Stomach (tissue), 8 donors: ENCODE measurements at regions not wholly inside any gene's neighbourhood (a gene's known extent, or its start where the extent isn't known, plus 50 kb on each side); places are given as distances from the start of the nearest gene placed in this dataset.

Experiments used
- DNase-seq, 2 donors: peaks; one replicate each; pipeline versions ENCODE4 v3.0.0 to v3.0.0-alpha.2; 2013 to 2019
- H3K27ac ChIP-seq, 5 donors: fragments of 200-600 bp in 4 of 5; sonication (generic) in 4 of 5; one replicate each; pipeline ENCODE4 v1.5.1; 2013 to 2019; ENCODE audit warnings: mild to moderate bottlenecking in 1 of 5, moderate library complexity in 1 of 5
- H3K27me3 ChIP-seq, 3 donors: fragments of 200-600 bp; sonication (generic); one replicate each; pipeline ENCODE4 v1.5.1; 2017 to 2019; ENCODE audit warnings: mixed run types in 1 of 3
- H3K36me3 ChIP-seq, 4 donors: fragments of 200-600 bp; sonication (generic); 1 replicate in 3 of 4; 2 replicates in 1 of 4; pipeline ENCODE4 v1.5.1; 2016 to 2019
- H3K4me1 ChIP-seq, 4 donors: fragments of 200-600 bp; sonication (generic); one replicate each; pipeline ENCODE4 v1.5.1; 2016 to 2019
- H3K4me3 ChIP-seq, 4 donors: fragments of 200-600 bp; sonication (generic) in 3 of 4; one replicate each; pipeline ENCODE4 v1.5.1; 2016 to 2019; ENCODE audit warnings: mild to moderate bottlenecking in 1 of 4
- H3K9me3 ChIP-seq, 4 donors: fragments of 200-600 bp; sonication (generic); one replicate each; pipeline ENCODE4 v1.5.1; 2016 to 2019
- EP300 ChIP-seq: sonication (generic); formaldehyde crosslinking; IDR thresholded peaks from one replicate; pipeline ENCODE4 v1.6.1; 2017; ENCODE audit warnings: antibody characterized with exemption
- POLR2A ChIP-seq, 4 donors: fragments of 450-650 bp; IDR thresholded peaks; one replicate each; pipeline ENCODE4 v1.6.1; 2016; ENCODE audit warnings: antibody characterized with exemption in 4 of 4, control low read depth in 2 of 4, mild to moderate bottlenecking in 1 of 4, moderate library complexity in 1 of 4
- POLR2AphosphoS5 ChIP-seq, 3 donors: sonication (generic); formaldehyde crosslinking; IDR thresholded peaks; one replicate each; pipeline ENCODE4 v1.6.1; 2016; ENCODE audit warnings: antibody characterized with exemption in 3 of 3
- WGBS, 5 donors: extraction: QIAGEN DNeasy Blood & Tissue Kit in 3 of 5; methylation state at CpG; one replicate each; pipeline versions ENCODE4 v1.1.5 to v1.1.7; 2013 to 2018; 5-methylcytosine and 5-hydroxymethylcytosine counted together
- intact Hi-C: fragments of 100-400 bp; cut with DNase I; formaldehyde crosslinking; loops from one replicate; pipeline ENCODE4 v1.15.1; 2023; ENCODE audit warnings: low total_unique reads
- TF ChIP-seq, protein P1 (sequence below), 7 experiments: fragments of 450-650 bp in 4 of 7; fragments of 200-600 bp in 3 of 7; sonication (generic) in 3 of 7; IDR thresholded peaks; one replicate each; pipeline ENCODE4 v1.5.1; 2016 to 2019; ENCODE audit warnings: antibody characterized with exemption in 7 of 7, control low read depth in 2 of 7, mild to moderate bottlenecking in 1 of 7
- donor health status: healthy with polysubstance abuse.
- donor health status: Bipolar disorder and iron deficiency.
- donor health status: healthy.

DNA sequence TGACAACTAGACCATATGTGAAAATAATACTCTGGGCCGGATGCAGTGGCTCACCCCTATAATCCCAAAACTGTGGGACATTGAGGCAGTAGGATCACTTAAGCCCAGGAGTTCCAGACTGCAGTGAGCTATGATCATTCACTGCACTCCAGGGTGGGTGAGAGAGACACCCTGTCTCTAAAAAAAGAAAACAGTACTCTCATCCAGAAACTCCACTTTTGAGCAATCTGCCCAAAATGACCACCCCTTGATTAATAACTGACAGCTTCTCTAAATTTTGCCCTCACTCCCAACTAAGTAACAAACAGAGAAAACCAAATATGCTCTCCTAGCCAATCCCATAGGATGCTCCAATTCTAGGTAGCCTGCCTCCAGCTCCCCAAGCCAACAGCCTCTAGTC lies 62.5 kb upstream of the AKR1E2 start:
- Histone ChIP-seq H3K4me1 (peaks cover 0 to 8% (median 0%) of the 10 kb centered on the region in 4 donors), H3K9me3 (no peaks in the 10 kb centered on the region), H3K27me3 (no peaks in the 10 kb centered on the region), H3K36me3 (no peaks in the 10 kb centered on the region), H3K27ac (no peak overlapping the region), H3K4me3 (no peak overlapping the region)
- TF ChIP-seq POLR2A (IDR thresholded peaks at IDR 0.05) (no peak), EP300 (no peak), POLR2AphosphoS5 (IDR thresholded peaks at IDR 0.05) (no peak)
- TF ChIP-seq, protein P1, sequence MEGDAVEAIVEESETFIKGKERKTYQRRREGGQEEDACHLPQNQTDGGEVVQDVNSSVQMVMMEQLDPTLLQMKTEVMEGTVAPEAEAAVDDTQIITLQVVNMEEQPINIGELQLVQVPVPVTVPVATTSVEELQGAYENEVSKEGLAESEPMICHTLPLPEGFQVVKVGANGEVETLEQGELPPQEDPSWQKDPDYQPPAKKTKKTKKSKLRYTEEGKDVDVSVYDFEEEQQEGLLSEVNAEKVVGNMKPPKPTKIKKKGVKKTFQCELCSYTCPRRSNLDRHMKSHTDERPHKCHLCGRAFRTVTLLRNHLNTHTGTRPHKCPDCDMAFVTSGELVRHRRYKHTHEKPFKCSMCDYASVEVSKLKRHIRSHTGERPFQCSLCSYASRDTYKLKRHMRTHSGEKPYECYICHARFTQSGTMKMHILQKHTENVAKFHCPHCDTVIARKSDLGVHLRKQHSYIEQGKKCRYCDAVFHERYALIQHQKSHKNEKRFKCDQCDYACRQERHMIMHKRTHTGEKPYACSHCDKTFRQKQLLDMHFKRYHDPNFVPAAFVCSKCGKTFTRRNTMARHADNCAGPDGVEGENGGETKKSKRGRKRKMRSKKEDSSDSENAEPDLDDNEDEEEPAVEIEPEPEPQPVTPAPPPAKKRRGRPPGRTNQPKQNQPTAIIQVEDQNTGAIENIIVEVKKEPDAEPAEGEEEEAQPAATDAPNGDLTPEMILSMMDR (IDR thresholded peaks at IDR 0.05): no peak
- no peak for DNase-seq
- WGBS, 5 donors: 70 to 100% (median 96%) methylated on average over 1 of the region's 1 CpG
- intact Hi-C loops: loop anchor here (10.0 kb wide), 1 partner anchor 1519 kb away; no protein-coding TSS in a partner anchor

DNA sequence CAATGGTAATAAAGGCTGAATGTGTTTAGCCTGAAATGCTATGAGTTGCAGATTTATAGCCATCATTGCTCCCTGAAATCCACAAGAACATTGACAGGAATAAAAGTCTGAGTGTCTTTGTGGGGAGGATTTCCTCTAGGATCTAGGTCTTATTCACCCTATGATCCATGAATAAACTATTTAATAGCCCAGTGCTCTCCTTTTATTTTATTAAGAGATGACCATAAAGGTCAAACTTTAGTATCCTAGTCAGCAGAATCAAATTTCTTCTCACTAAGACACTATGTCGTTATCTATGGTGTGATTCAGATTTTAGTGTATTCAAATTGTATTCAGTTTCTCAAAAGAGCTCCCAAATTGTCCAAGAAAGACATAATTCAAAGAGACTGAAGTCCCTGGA lies 67.8 kb upstream of the AKR1E2 start:
- Histone ChIP-seq H3K4me3 (no peak overlapping the region), H3K36me3 (no peaks in the 10 kb centered on the region), H3K9me3 (no peaks in the 10 kb centered on the region), H3K27me3 (no peaks in the 10 kb centered on the region), H3K27ac (no peak overlapping the region), H3K4me1 (no peaks in the 10 kb centered on the region)
- WGBS, 5 donors: 86 to 94% (median 89%) methylated on average over 1 of the region's 1 CpG
- intact Hi-C loops: no loop called here
- DNase-seq: no peak
- TF ChIP-seq, protein P1 (IDR thresholded peaks at IDR 0.05): no peak
- no peak for TF ChIP-seq POLR2AphosphoS5 (IDR thresholded peaks at IDR 0.05)
- no peak for TF ChIP-seq POLR2A (IDR thresholded peaks at IDR 0.05)
- TF ChIP-seq EP300: no peak

DNA sequence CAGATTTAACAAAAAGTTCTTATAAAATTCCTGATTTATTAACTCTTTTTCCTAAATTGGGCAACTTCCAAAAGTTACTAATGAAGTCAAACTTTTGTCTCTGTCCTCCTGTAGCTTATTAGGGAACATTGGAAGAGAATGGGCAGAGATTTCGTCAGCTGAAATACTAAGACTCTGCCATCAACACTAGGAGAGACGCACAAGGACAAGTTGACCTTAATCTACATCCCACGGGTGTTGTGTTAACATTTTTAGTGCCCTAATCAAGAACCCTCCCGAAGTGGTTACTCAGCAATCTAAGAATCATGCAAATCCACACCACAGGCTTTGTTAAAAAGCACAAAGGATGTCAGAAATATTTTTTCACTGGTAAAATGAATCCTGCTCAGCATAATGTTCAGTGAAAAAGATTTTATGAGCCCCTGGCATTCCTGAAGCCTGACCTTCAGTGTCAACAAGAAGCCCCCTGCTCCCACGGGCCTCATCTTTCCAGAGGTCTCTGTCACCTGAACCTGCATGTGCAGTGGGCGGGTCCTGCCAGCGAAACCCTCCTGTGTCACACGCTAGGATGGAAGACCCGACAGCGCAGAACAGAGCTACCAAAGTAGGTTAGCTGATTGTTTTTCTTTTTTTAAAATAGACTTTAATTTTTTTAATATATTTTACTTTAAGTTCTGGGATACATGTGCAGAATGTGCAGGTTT lies 70.6 kb upstream of the AKR1E2 start:
- no peak for DNase-seq
- 69 to 77% (median 72%) methylated on average over 10 of the region's 10 CpGs for WGBS, 5 donors
- no peak for TF ChIP-seq EP300
- TF ChIP-seq POLR2A (IDR thresholded peaks at IDR 0.05): no peak
- TF ChIP-seq POLR2AphosphoS5 (IDR thresholded peaks at IDR 0.05): no peak
- TF ChIP-seq, protein P1 (IDR thresholded peaks at IDR 0.05): no peak
- Histone ChIP-seq H3K9me3 (no peaks in the 10 kb centered on the region), H3K4me3 (no peak overlapping the region), H3K27ac (no peak overlapping the region), H3K36me3 (no peaks in the 10 kb centered on the region), H3K4me1 (no peaks in the 10 kb centered on the region), H3K27me3 (no peaks in the 10 kb centered on the region)
- intact Hi-C loops: no loop called here

DNA sequence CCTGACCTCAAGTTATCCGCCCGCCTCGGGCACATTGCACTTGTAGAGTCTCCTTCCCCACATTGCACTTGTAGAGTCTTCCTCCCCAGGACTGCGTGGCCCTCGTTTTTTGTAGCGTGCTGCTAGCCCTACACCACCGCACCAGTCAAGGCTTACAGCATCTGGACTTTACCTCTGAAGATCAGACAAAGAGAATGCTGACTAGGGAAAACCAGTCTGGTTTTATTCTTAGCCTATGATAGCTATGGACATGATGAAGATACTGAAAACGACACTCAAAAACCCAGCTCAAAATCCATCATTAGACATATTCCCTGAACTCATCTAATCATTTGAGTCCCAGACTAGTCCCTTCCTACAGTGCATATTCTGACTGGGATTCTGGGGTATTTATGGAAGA lies 71.9 kb upstream of the AKR1E2 start:
- no peak for DNase-seq
- Histone ChIP-seq H3K36me3 (no peaks in the 10 kb centered on the region), H3K27me3 (no peaks in the 10 kb centered on the region), H3K4me1 (no peaks in the 10 kb centered on the region), H3K9me3 (no peaks in the 10 kb centered on the region), H3K4me3 (no peak overlapping the region), H3K27ac (no peak overlapping the region)
- intact Hi-C loops: no loop called here
- 91 to 96% (median 94%) methylated on average over 5 to 8 of the region's 8 CpGs for WGBS, 5 donors
- TF ChIP-seq POLR2A (IDR thresholded peaks at IDR 0.05): no peak
- TF ChIP-seq, protein P1 (IDR thresholded peaks at IDR 0.05): no peak
- TF ChIP-seq EP300: no peak
- no peak for TF ChIP-seq POLR2AphosphoS5 (IDR thresholded peaks at IDR 0.05)
